GM13977 (cell line): ENCODE measurements at regions not wholly inside any gene's neighbourhood (a gene's known extent, or its start where the extent isn't known, plus 50 kb on each side); places are given as distances from the start of the nearest gene placed in this dataset.
"Not testable (repeated sequence)": the region's sequence is repeated elsewhere in the genome, so short reads cannot be mapped to it uniquely, and the experiment has no call there.

Experiments used
- DNase-seq: peaks from one replicate; pipeline ENCODE4 v3.0.0; 2012; ENCODE audit warnings: low spot score
- in situ Hi-C: fragments of 300-500 bp; cut with MboI; formaldehyde crosslinking; loops from one replicate; pipeline ENCODE4 v1.12.0; 2022; ENCODE audit warnings: low sequenced_read_pairs, low pct_unique_long_range_greater_than_20kb, mixed read lengths, inconsistent platforms; ENCODE audit not compliant: unreplicated experiment
- TF ChIP-seq, protein P1 (sequence below): IDR thresholded peaks from 2 replicates; pipeline ENCODE4 v1.5.1; 2012; ENCODE audit warnings: mild to moderate bottlenecking, control low read depth; ENCODE audit not compliant: insufficient read depth; ENCODE audit errors: extremely low read depth, missing control alignments

- in situ Hi-C loops, DNase-seq: not testable (repeated sequence)
Observed at GRCh38 chr12:124070394-124071074, 97.5 kb downstream of the ZNF664 start.

GRCh38 chr12:124071075-124071443, 98.0 kb downstream of the ZNF664 start:
- TF ChIP-seq, protein P1, sequence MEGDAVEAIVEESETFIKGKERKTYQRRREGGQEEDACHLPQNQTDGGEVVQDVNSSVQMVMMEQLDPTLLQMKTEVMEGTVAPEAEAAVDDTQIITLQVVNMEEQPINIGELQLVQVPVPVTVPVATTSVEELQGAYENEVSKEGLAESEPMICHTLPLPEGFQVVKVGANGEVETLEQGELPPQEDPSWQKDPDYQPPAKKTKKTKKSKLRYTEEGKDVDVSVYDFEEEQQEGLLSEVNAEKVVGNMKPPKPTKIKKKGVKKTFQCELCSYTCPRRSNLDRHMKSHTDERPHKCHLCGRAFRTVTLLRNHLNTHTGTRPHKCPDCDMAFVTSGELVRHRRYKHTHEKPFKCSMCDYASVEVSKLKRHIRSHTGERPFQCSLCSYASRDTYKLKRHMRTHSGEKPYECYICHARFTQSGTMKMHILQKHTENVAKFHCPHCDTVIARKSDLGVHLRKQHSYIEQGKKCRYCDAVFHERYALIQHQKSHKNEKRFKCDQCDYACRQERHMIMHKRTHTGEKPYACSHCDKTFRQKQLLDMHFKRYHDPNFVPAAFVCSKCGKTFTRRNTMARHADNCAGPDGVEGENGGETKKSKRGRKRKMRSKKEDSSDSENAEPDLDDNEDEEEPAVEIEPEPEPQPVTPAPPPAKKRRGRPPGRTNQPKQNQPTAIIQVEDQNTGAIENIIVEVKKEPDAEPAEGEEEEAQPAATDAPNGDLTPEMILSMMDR = no peak
- in situ Hi-C loops = no loop called here
- DNase-seq = no peak

DNA sequence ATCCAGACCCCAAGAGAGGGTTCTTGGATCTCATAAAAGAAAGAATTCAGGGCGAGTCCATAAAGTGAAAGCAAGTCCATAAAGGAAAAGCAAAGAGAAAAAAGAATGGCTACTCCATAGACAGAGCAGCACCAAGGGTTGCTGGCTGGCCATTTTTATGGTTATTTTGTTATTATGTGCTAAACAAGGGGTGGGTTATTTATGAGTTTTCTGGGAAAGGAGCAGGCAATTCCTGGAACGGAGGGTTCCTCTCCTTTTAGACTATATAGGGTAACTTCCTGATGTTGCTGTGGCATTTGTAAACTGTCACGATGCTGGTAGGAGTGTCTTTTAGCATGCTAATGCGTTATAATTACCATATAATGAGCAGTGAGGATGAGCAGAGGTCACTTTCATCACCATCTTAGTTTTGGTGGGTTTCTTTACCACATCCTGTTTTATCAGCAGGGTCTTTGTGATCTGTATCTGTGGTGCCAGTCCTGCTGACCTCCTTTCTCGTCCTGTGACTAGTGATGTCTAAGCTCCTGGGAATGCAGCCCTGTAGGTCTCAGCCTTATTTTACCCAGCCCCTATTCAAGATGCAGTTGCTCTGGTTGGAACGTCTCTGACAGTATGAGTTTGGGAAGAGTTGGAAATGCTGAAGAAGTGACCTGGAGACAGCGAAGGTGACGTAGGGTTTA, 100.5 kb downstream of the ZNF664 start:
- in situ Hi-C loops = no loop called here
- TF ChIP-seq, protein P1 = no peak
- no peak for DNase-seq

- TF ChIP-seq, protein P1 = no peak
- DNase-seq = no peak
- in situ Hi-C loops = no loop called here
Observed at GRCh38 chr12:124075841-124076240, 102.8 kb downstream of the ZNF664 start.

- in situ Hi-C loops = no loop called here
- TF ChIP-seq, protein P1 = no peak
- DNase-seq = no peak
Observed at GRCh38 chr12:124077701-124078100, 104.7 kb downstream of the ZNF664 start.

- in situ Hi-C loops = no loop called here
- TF ChIP-seq, protein P1 = no peak
- DNase-seq = no peak
Observed at GRCh38 chr12:124078800-124079199, 105.8 kb downstream of the ZNF664 start.

GRCh38 chr12:124080649-124081048, 107.6 kb downstream of the ZNF664 start:
- TF ChIP-seq, protein P1 = no peak
- in situ Hi-C loops = no loop called here
- no peak for DNase-seq
